HG03432 (cell line): ENCODE measurements at regions not wholly inside any gene's neighbourhood (a gene's known extent, or its start where the extent isn't known, plus 50 kb on each side); places are given as distances from the start of the nearest gene placed in this dataset.
A peak's percentile ranks its signal among the peaks of the same experiment; 100 is the strongest.
"Not testable (repeated sequence)": the region's sequence is repeated elsewhere in the genome, so short reads cannot be mapped to it uniquely, and the experiment has no call there.

Source experiments
- ATAC-seq: cut with Tn5 transposase; IDR thresholded peaks from one replicate; pipeline ENCODE4 v1.9.1; 2021; ENCODE audit warnings: mild to moderate bottlenecking, moderate library complexity; ENCODE audit not compliant: unreplicated experiment

DNA sequence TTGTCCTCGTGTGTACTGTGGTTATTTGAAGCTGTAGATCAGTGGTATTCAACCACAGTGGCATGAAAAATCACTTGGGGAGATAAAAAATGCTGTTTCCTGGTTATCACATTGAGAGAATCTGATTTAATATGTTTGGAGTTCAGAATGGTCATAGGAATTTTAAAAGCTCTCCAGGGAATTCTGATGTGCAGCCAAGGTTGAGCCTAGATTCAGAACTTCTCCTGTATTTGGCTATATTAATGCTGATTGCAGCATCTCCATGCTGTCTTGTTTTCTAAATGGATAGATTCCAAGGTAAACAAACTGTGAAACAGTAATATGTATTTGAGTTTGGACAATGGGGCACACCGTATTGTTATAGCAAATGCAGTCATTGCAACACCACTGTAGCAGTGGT lies 982.2 kb upstream of the FBXO33 start:
- no peak for ATAC-seq

DNA sequence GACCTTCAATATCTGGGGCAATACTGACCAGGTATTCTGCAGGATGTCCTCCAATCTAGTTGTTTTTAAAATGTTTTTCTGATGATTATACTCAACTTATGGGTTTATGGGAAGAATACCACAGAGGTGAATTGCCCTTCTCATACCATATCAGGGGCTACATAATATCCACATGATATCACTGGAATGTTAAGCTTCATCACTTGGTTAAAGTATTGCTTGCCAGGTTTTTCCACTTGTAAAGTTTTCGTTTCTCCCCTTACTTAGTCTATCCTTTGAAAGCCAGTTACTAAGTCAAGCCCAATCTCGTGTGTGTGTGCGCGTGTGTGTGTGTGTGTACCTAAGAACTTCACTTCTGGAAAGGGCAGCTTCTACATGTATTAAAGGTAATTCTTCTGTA lies 980.9 kb upstream of the FBXO33 start:
- ATAC-seq, result no peak

DNA sequence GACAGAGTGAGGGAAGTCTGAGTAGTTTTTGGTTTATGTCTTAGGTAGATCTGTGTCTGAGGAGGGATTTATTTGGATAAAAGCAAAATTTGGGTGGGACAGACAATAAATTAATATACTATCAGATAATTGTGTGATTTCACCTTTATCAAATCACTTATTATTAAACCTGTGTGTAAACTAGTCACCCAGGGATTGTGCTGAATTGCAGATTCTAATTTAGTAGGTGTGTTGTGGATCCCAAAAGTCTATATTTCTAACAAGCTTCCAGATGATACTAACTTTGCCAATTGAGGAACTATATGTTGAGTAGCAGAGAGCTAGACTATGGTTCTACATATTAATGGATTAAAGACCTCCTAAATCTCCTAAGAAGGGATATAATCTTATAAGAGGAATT lies 978.5 kb upstream of the FBXO33 start:
- ATAC-seq, result no peak

DNA sequence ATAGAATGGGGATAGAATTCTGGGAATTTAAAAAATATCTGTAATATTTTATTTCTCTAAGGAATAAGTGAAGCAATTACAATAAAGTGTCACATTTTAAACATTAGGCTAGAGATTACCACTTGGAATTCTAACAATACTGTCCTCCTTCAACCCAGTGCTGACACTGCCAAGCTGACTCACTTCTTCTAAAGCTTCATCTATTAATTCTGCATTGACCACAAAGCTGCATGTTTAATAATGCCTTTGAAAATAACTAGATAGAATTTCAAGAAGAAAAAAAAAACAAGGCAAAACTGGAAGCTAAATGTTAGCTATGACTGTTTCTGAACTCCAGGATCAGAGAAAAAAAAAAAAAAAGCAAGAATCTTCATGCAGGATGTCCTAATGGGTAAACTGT lies 970.7 kb upstream of the FBXO33 start:
- ATAC-seq, result no peak

DNA sequence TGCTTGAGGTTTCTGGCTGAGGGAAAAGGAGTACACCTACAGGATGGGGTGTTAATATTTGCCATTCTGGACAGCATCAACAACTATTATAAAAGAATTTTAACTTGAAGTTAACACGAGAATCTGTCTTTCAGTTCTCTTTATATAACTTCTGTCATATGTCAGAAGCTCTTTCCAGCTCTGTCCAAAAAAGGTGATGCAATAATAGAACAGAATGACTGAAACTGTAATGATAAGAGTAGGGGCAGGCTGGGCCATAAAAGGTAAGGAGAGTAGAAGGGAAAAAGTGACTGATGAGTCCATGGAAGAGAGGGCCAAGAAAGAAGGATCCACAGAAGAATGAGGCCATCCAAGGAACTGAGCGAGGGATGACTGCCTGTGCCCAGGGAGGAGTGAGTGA lies 966.7 kb upstream of the FBXO33 start:
- no peak for ATAC-seq

DNA sequence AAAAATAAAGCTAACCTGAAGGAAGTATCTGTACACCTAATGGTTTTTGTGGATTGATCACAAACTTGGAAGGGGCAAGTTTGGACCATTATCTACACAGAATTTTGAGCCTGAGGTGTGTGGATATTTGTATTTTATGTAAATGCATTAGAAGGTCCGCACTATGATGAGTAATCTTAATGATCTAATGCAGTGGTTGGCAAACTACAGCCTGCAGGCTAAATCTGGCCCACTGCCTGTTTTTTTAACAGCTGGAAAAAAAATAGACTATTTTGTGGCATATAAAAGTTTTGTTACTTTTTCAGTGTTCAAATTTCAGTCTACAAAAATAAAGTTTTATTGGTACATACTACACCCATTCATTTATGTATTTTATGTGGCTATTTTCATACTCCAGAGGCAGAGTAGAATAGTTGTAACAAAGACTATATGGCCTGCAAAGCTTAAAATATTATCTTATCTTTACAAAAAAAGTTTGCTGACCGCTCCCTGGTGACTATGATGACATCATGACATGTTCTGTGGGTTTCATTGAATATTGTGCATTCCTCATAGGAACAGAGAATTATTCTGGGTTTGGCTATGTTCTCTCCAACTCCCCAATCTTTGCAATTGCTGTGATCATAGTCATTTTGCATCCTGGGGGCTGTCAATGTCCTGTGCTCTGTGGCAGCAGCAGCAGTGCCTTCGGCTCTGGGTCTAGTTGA lies 962.6 kb upstream of the FBXO33 start:
- ATAC-seq, result no peak

DNA sequence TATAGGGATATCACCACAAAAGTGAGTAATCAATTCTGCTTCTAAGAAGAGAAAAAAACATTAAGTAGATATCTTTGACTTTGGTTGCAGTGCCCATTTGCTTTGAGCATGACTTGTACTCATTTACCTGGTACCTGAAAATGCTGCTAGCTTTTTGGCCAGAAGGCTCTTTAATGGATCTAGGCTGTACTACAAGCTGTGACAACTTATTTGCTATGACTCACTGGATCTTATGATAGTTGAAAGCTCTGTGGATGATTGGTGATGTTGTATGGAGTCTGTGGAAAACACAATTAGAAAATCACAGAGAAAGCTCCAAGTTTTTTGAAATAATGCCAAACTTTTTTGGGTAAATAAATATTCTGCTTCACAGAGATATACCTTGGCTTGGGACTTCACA lies 960.9 kb upstream of the FBXO33 start:
- no peak for ATAC-seq

DNA sequence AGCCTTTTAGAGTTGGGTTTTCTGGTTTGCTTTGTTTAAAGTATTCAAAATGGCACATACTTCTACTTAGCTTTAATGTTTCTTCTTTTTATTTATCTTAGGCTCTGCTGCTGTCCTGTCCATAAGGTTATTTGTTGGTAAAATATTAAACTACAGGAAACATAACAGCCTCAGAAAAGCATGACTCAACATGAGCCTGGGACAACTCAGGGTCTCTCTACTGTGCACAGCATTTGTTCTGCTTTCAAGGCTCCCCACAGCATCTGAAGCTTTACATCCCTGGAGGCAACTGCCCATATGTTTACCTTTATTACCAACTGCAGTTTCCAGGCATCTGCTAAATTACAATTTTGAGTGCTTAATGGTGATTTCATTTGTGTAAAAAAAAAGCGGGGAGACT lies 954.2 kb upstream of the FBXO33 start:
- ATAC-seq, result peak; percentile 79

DNA sequence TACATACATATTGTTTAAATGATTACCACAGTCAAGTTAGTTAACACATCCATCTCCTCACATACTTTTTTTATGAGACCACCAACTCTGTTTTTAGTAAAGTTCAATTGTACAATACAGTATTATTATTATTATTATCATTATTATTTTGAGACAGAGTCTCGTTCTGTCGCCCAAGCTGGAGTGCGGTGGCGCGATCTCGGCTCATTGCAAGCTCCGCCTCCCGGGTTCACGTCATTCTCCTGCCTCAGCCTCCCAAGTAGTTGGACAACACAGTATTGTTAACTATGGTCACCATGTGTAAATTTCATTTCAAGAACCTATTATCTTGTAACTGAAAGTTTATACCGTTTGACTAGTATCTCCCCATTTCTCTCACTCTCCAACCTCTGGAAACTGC lies 942.0 kb upstream of the FBXO33 start:
- ATAC-seq, result no peak

DNA sequence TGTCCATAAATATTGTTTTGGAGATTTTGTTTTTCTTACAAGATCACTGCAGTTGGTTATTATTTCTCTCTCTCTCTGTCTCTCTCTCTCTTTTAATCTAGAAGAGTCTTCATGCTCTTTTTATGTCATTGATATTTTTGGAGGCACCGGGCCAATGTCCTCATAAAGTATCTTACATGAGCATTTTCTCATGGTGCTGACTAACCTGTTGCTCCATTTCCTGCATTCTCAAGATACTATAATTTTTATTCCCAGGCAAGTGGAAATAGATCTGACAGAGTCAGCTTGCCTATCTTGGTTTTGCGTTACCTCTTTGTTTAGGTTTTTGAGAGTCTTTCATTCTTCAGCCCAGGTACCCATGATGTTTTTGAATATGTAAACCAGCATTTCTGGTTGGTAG lies 938.8 kb upstream of the FBXO33 start:
- ATAC-seq, result no peak

DNA sequence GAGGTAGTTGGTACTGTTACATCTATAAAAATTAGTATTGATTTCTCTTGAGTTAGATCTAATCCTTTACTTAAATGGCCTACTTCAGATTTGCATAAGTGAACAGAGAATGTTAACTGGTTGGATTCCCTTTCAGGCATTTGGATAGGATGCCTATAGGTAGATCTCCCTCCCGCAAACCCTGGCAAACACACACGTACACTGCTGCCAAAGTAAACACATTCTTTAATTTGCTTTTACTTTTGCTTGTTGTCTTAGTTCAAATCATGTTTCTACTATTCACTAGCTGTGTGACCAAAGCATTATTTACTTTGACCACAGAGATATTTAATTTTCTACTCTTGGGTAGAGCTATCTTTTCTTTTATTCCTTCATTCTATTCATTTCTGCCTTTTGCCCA lies 936.1 kb upstream of the FBXO33 start:
- ATAC-seq, result no peak

DNA sequence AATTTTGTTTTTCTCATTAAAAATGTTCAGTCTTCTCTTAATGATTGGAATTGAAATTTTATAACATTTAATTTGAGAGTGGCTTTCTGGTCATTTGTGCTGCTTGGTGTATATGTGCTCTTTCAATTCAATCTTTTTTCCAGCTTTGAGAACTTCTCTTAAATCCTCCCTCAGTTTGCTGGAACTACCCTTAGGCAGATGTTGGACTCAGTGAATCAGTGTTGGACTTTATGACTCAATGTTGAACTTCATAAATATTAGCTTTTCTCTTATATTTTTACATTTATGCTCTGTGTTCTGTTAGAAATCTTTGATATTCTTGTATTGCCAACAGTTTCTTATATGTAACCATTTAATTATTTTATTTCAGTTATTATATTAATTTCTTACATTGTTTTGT lies 935.5 kb upstream of the FBXO33 start:
- no peak for ATAC-seq

DNA sequence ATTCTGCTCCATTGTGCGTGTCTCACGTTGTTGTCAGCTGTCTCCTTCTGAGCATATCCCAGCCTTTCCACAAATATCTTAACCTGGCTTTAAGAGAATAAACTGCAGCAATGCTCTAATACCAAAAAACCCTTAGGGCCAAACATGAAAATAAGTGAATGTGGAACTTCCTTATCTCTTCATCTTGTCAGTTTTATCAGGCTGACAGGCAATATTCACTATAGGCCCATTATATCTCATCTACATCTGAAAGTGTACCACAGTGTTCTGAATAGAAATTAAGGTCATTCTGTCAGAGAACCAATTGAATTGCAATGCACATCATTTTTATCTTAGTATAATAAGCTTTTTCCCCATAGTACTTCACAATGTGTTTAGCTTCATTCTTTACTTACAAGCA lies 933.1 kb upstream of the FBXO33 start:
- ATAC-seq, result no peak

DNA sequence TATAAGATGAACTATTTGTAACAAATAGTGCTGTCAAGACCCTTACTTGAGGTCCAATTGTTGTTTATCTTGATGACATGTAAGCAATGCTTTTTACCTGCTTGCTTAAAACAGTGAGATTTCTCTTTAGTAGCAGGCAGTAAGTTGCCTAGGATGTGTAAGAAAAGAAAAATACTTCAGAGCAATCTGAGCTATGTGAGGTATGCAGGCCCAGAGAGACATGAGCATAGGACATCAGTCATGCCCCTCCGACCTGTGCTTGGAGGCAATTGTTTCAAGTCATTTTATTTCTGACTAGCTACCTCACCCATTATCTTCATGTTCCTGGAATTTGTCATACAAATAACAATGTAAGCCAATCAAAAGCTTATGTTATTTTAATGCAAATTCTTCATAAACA lies 930.6 kb upstream of the FBXO33 start:
- no peak for ATAC-seq

DNA sequence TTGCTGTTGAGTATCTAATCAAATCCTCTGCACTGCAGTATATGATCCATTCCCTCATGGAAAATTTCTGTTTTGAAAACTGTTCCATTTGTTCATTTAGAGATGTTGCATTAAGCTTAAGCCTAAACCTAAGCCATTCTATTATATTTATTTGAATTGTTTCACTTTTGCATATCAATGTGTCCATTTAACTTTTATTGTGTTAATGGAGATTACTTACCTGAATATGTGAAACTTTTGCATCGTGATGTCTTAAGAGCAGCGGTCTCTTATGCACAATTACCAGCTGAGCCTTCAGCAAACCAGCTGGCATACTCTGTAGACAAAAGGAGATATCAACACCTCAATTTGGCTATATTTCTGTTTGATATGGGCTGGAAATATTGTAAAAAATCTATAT lies 922.5 kb upstream of the FBXO33 start:
- ATAC-seq, result no peak

DNA sequence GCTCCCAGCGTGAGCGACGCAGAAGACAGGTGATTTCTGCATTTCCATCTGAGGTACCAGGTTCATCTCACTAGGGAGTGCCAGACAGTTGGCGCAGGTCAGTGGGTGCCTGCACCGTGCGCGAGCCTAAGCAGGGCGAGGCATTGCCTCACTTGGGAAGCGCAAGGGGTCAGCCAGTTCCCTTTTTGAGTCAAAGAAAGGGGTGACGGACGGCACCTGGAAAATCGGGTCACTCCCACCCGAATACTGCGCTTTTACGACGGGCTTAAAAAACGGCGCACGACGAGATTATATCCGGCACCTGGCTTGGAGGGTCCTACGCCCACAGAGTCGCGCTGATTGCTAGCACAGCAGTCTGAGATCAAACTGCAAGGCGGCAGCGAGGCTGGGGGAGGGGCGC lies 915.9 kb upstream of the FBXO33 start:
- ATAC-seq, result not testable (repeated sequence)

DNA sequence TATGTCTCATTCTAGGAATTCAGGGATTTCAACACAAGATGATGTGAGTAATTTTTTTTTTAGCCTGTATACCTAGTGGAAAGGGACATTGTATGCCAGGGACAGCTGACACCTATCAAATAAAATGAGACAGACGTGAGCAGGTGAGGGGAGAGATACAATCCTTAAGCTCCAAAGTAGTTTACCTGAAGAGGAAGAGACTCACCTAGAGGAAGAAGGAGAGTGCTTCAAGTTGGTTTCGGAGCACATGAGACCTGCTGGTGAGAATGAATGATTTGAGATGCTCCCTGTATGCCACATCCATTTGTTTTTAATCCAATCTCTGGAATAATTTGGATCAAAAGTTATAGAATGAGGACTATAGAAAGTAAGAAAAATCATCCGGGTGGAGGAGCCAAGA lies 915.4 kb upstream of the FBXO33 start:
- ATAC-seq, result no peak

DNA sequence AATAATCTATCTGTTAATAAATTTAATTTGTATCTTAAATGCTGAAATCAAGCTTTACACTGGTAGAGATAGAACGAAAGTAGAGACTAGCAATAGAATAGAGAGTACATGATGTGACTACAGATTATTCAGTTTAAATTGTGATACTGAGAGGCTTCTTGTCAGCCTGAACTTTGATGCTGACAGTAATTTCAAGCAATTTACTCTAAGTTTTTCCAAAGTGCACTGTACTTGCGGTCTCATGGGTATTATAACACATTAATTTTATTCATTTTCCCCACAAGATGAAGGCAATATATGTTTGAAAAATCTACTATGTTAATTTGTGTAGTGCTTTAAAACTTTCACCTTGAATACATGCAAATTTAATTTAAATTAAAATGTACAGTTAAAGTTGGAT lies 914.0 kb upstream of the FBXO33 start:
- ATAC-seq, result no peak

DNA sequence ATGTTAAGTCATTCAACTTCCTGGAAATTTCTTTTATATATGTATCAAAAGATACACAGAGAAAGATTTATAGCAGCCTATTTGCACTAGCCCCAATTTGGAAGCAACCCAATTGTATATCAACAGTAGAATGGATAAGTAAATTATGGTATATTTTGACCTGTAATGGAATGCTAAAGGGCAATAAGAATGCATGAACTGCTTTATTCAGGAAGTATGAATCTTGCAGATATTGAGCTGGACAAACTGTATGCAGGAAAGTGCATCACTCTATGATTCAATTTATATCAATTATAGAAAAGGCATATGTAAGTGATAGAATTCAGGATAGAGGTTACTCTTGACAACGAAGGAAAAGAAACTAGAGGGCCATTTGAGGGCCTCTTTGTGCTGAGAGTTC lies 913.1 kb upstream of the FBXO33 start:
- ATAC-seq, result no peak

DNA sequence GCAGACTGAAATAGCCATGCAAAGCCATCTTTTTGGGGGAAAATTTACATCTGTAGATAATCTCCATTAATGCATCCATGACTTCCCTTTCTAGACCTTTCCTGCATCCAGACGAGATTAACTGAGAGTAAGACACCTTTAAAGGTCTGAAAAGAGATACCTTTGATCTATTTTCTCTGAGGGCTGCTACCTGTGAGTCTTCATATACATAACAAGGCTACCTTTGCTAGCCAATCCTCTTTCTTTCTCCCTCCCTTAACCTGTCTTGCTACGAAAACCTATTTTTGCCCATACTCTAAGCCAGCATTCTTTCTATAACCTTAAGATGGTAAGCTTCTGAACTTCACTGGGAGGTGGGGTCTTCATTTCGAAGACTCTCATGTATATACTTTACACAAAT lies 908.5 kb upstream of the FBXO33 start:
- ATAC-seq, result no peak

DNA sequence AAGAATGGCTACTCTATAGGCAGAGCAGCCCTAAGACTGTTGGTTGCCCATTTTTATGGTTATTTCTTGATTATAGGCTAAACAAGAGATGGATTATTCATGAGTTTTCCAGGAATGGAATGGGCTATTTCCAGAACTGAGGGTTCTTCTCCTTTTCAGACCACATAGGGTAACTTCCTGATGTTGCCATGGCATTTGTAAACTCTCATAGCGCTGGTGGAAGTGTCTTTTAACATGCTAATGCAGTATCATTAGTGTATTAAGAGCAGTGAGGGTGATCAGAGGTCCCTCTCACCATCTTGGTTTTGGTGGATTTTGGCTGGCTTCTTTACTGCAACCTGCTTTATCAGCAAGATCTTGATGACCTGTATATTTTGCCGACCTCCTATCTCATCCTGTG lies 904.6 kb upstream of the FBXO33 start:
- no peak for ATAC-seq

DNA sequence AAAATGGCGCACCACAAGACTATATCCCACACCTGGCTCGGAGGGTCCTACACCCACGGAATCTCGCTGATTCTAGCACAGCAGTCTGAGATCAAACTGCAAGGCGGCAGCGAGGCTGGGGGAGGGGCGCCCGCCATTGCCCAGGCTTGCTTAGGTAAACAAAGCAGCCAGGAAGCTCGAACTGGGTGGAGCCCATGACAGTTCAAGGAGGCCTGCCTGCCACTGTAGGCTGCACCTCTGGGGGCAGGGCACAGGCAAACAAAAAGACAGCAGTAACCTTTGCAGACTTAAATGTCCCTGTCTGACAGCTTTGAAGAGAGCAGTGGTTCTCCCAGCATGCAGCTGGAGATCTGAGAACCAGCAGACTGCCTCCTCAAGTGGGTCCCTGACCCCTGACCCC lies 894.3 kb upstream of the FBXO33 start:
- not testable (repeated sequence) for ATAC-seq

DNA sequence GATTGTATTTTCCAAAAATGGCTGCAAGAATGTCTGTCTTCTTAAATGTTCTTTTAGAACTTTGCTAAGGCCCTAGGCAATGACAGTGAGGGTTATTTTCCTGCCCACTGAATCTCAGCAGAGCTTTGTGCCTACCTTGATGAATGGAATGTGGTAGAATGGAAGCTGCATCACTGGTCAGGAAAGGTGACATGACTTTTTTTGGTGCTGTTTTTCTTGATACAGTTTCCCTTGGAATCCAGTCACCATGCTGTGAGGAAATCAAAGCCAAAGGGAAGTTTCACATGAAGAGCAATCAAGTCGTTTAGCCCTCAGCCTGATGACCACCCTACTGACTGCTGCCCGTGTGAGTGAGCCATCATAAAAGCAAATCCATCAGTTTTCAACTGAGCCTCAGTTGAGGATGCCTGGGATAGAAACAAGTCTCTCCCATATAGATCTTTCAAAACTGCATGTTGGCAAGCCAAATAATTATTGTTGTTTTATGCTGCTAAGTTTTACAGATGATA lies 886.0 kb upstream of the FBXO33 start:
- ATAC-seq, result no peak
